Left ventricle myocardium inferior (tissue), 1 donor: ENCODE measurements at regions not wholly inside any gene's neighbourhood (a gene's known extent, or its start where the extent isn't known, plus 50 kb on each side); places are given as distances from the start of the nearest gene placed in this dataset.

Experiments
- DNase-seq: peaks from one replicate; pipeline ENCODE4 v3.0.0-alpha.2; 2020
- H3K27ac ChIP-seq: fragments of 200-600 bp; replicated peaks from 2 replicates; pipeline ENCODE4 v1.8.0; 2021
- H3K27me3 ChIP-seq: fragments of 200-600 bp; 2 replicates; pipeline ENCODE4 v1.8.0; 2021; ENCODE audit warnings: low read depth
- H3K36me3 ChIP-seq: fragments of 200-600 bp; 2 replicates; pipeline ENCODE4 v1.8.0; 2021
- H3K4me1 ChIP-seq: fragments of 200-600 bp; 2 replicates; pipeline ENCODE4 v1.8.0; 2021
- H3K4me3 ChIP-seq: fragments of 200-600 bp; 2 replicates; pipeline ENCODE4 v1.8.0; 2021; ENCODE audit warnings: mild to moderate bottlenecking, moderate library complexity
- H3K9me3 ChIP-seq: fragments of 200-600 bp; replicated peaks from 2 replicates; pipeline ENCODE4 v1.8.0; 2021
- CTCF ChIP-seq: fragments of 200-600 bp; IDR thresholded peaks from 2 replicates; pipeline ENCODE4 v1.8.0; 2021; ENCODE audit warnings: antibody characterized with exemption, mild to moderate bottlenecking, borderline replicate concordance
- intact Hi-C: fragments of 100-400 bp; cut with micrococcal nuclease; formaldehyde crosslinking; loops from one replicate; pipeline ENCODE4 v1.11.0; 2022
- donor health status: DM: no; HTN: yes; CAD: no; lungs with severe emphysema.

DNA sequence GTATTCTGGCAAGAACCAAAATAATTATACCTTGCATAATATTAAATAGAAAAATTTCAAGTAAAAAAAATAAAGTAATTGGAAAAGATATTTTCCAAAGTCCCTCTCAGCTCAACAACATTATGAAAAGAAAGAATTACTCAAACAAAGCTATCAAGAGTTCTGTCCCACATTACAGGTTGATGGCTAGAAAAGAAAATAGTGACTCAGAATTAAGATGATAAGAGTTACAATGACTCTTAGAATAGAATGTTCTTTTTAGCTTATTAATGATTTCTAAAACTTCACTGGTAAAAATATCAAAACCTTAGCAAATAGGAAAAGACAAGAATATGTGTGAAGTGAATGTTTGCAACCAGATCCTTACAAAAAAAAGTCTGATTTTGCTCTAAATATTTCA lies 312.5 kb upstream of the PDGFD start:
- H3K36me3 ChIP-seq: no peaks in the 10 kb centered on the region
- no peak for DNase-seq
- TF ChIP-seq CTCF: no peak
- intact Hi-C loops: no loop called here
- peaks cover 6% of the 10 kb centered on the region for H3K9me3 ChIP-seq
- H3K4me1 ChIP-seq: no peaks in the 10 kb centered on the region
- no peaks in the 10 kb centered on the region for H3K27me3 ChIP-seq
- no peak overlapping the region for H3K27ac ChIP-seq
- no peak overlapping the region for H3K4me3 ChIP-seq

- no peaks in the 10 kb centered on the region for H3K9me3 ChIP-seq
- no peak for DNase-seq
- no peaks in the 10 kb centered on the region for H3K4me1 ChIP-seq
- H3K27me3 ChIP-seq: no peaks in the 10 kb centered on the region
- no peaks in the 10 kb centered on the region for H3K36me3 ChIP-seq
- intact Hi-C loops: no loop called here
- TF ChIP-seq CTCF: no peak
- no peak overlapping the region for H3K4me3 ChIP-seq
- no peak overlapping the region for H3K27ac ChIP-seq
Observed at GRCh38 chr11:104467404-104467803, 303.5 kb upstream of the PDGFD start.

DNA sequence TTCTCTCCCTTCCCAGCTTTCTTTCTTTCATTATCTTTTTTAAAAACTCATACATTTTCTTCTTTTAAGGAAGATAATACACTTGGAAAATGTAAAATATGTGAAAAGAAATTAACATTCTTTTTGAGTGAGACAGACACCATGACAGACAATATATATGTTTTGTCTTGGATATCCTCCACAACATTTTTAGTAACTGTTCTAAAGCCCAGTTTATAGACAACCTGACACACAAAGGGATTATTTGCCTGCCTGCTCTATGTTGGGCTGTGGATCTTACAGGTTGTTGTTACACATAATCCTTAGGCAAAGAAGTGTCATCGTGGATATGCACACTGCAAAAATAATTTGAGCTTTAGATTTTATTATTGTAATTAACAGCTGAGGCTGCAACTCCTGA lies 301.4 kb upstream of the PDGFD start:
- no peaks in the 10 kb centered on the region for H3K27me3 ChIP-seq
- no peaks in the 10 kb centered on the region for H3K36me3 ChIP-seq
- intact Hi-C loops: no loop called here

GRCh38 chr11:104464691-104465090 lies 300.7 kb upstream of the PDGFD start:
- Histone ChIP-seq H3K27ac (no peak overlapping the region), H3K9me3 (no peaks in the 10 kb centered on the region), H3K4me1 (no peaks in the 10 kb centered on the region), H3K27me3 (no peaks in the 10 kb centered on the region), H3K4me3 (no peak overlapping the region), H3K36me3 (no peaks in the 10 kb centered on the region)
- intact Hi-C loops: no loop called here
- no peak for DNase-seq
- TF ChIP-seq CTCF: no peak

More for the DNA sequence above, 301.4 kb upstream of the PDGFD start:
- no peak for DNase-seq
- H3K27ac ChIP-seq: no peak overlapping the region
- no peaks in the 10 kb centered on the region for H3K4me1 ChIP-seq
- H3K9me3 ChIP-seq: no peaks in the 10 kb centered on the region
- H3K4me3 ChIP-seq: no peak overlapping the region
- TF ChIP-seq CTCF: no peak

GRCh38 chr11:104462341-104462740 lies 298.4 kb upstream of the PDGFD start:
- no peaks in the 10 kb centered on the region for H3K4me1 ChIP-seq
- intact Hi-C loops: no loop called here
- no peak for TF ChIP-seq CTCF
- DNase-seq: no peak
- H3K27ac ChIP-seq: no peak overlapping the region
- no peaks in the 10 kb centered on the region for H3K9me3 ChIP-seq
- H3K27me3 ChIP-seq: no peaks in the 10 kb centered on the region
- no peak overlapping the region for H3K4me3 ChIP-seq
- no peaks in the 10 kb centered on the region for H3K36me3 ChIP-seq
